HCT116 (cell line): ENCODE measurements at regions not wholly inside any gene's neighbourhood (a gene's known extent, or its start where the extent isn't known, plus 50 kb on each side); places are given as distances from the start of the nearest gene placed in this dataset.

Source experiments
- ATF3 ChIP-seq: IDR thresholded peaks from 2 replicates; pipeline ENCODE4 v1.6.1; 2012
- CTCF ChIP-seq, 3 experiments: fragments of 200-600 bp in 1 of 3; sonication (generic) in 1 of 3; IDR thresholded peaks in 2 of 3; conservative IDR thresholded peaks in 1 of 3; 2 replicates each; pipeline ENCODE4 v1.5.1; 2012 to 2017; ENCODE audit warnings: low read depth in 2 of 3, low read length in 2 of 3, antibody characterized with exemption in 1 of 3, borderline replicate concordance in 1 of 3, control low read depth in 1 of 3, mild to moderate bottlenecking in 1 of 3, mixed read lengths in 1 of 3, mixed run types in 1 of 3, moderate library complexity in 1 of 3; ENCODE audit not compliant: insufficient read depth in 1 of 3
- JUND ChIP-seq: IDR thresholded peaks from 2 replicates; pipeline ENCODE4 v1.6.1; 2012
- POLR2A ChIP-seq: IDR thresholded peaks from 2 replicates; pipeline ENCODE4 v1.7.0; 2011; ENCODE audit warnings: borderline replicate concordance; ENCODE audit not compliant: insufficient read depth, insufficient read length; ENCODE audit errors: extremely low read depth
- POLR2AphosphoS5 ChIP-seq: IDR thresholded peaks from 2 replicates; pipeline ENCODE4 v1.6.1; 2011; ENCODE audit warnings: mild to moderate bottlenecking, low read depth, low read length, moderate library complexity
- REST ChIP-seq: IDR thresholded peaks from 2 replicates; pipeline ENCODE4 v1.6.1; 2012; ENCODE audit warnings: low read depth
- TCF7L2 ChIP-seq: IDR thresholded peaks from 2 replicates; pipeline ENCODE4 v1.7.0; 2011; ENCODE audit warnings: borderline replicate concordance, inconsistent platforms; ENCODE audit not compliant: insufficient read depth, insufficient read length; ENCODE audit errors: extremely low read depth
- ZBTB33 ChIP-seq: IDR thresholded peaks from 2 replicates; pipeline ENCODE4 v1.6.1; 2011; ENCODE audit warnings: mild to moderate bottlenecking, low read length, moderate library complexity; ENCODE audit not compliant: insufficient replicate concordance; ENCODE audit errors: extremely low read depth

- TF ChIP-seq POLR2AphosphoS5 (no peak), TCF7L2 (no peak), POLR2A (no peak), ATF3 (no peak), REST (no peak), ZBTB33 (no peak), CTCF (IDR thresholded peaks at IDR 0.05 in 2 of 3, conservative IDR thresholded peaks at IDR 0.05 in 1 of 3; ENCODE audit: borderline replicate concordance in 1 of 3, insufficient read depth in 1 of 3, low read depth in 2 of 3, low read length in 2 of 3) (no peak), JUND (no peak)
These were observed 82.8 kb upstream of the COL13A1 start for GRCh38 chr10:69718951-69719350.
